ENCODE measurements at regions not wholly inside any gene's neighbourhood (a gene's known extent, or its start where the extent isn't known, plus 50 kb on each side); places are given as distances from the start of the nearest gene placed in this dataset.

- no peak for DNase-seq (ENCODE audit: low spot score)
- in situ Hi-C loops (cut with HindIII; ENCODE audit: extremely low pct_ligation_motif_present, low pct_unique_long_range_greater_than_20kb) = no loop called here
- Histone ChIP-seq H3K36me3 (replicated peaks in 1 of 2; ENCODE audit: control insufficient read depth in 1 of 2, insufficient read depth in 2 of 2, low read length in 2 of 2) (no peaks in the 10 kb centered on the region), H3K79me2 (ENCODE audit: insufficient read depth, low read length) (no peaks in the 10 kb centered on the region), H3K9me3 (ENCODE audit: low read length) (no peaks in the 10 kb centered on the region), H3K4me3 (replicated peaks in 1 of 3; ENCODE audit: insufficient read depth in 1 of 3, low read depth in 2 of 3, low read length in 3 of 3) (no peak overlapping the region), H3K4me1 (ENCODE audit: insufficient read depth, low read length) (no peaks in the 10 kb centered on the region), H3K27ac (ENCODE audit: extremely low read length, insufficient read depth, low read length) (no peak overlapping the region), H3K9ac (ENCODE audit: insufficient read depth, low read depth, low read length) (no peak overlapping the region), H2AFZ (ENCODE audit: low read length) (no peak overlapping the region), H4K20me1 (ENCODE audit: insufficient read depth, low read length) (no peaks in the 10 kb centered on the region), H3K27me3 (ENCODE audit: control insufficient read depth in 1 of 2, insufficient read depth in 2 of 2, low read length in 2 of 2) (no peaks in the 10 kb centered on the region; a peak in 1 of 5 replicates), H3K4me2 (ENCODE audit: low read depth, low read length) (no peak overlapping the region)
- POLR2A ChIA-PET = no interaction called here
- CTCF ChIA-PET (ENCODE audit: low intra/inter-chr PET ratio, low total read pairs) = no interaction called here
- no TSS peak for BruUV-seq (replicated peaks)
- TF ChIP-seq ZFP82 (CRISPR knock-in tag; IDR thresholded peaks at IDR 0.05; ENCODE audit: borderline replicate concordance) = no peak
- no peak for TF ChIP-seq HNRNPK (IDR thresholded peaks at IDR 0.05; ENCODE audit: low read depth, low read length, poor library complexity, severe bottlenecking)
- FAIRE-seq = no peak
- WGBS (ENCODE audit: low lambda C conversion rate) = 7% methylated on average over 2 of the region's 2 CpGs
- ATAC-seq = no peak
- intact Hi-C loops (cut with micrococcal nuclease; ENCODE audit: unreplicated experiment) = no loop called here
Measured at GRCh38 chr18:47679864-47680263, 250.6 kb downstream of the SMAD2 start.

GRCh38 chr18:47677952-47678351, 252.5 kb downstream of the SMAD2 start:
- Histone ChIP-seq H3K79me2 (ENCODE audit: insufficient read depth, low read length) (no peaks in the 10 kb centered on the region), H3K27ac (ENCODE audit: extremely low read length, insufficient read depth, low read length) (no peak overlapping the region), H3K27me3 (ENCODE audit: control insufficient read depth in 1 of 2, insufficient read depth in 2 of 2, low read length in 2 of 2) (no peaks in the 10 kb centered on the region; a peak in 1 of 5 replicates), H3K9me3 (ENCODE audit: low read length) (no peaks in the 10 kb centered on the region), H2AFZ (ENCODE audit: low read length) (no peak overlapping the region), H3K36me3 (replicated peaks in 1 of 2; ENCODE audit: control insufficient read depth in 1 of 2, insufficient read depth in 2 of 2, low read length in 2 of 2) (no peaks in the 10 kb centered on the region), H3K4me3 (replicated peaks in 1 of 3; ENCODE audit: insufficient read depth in 1 of 3, low read depth in 2 of 3, low read length in 3 of 3) (no peak overlapping the region), H3K4me1 (ENCODE audit: insufficient read depth, low read length) (no peaks in the 10 kb centered on the region), H3K4me2 (ENCODE audit: low read depth, low read length) (no peak overlapping the region), H3K9ac (ENCODE audit: insufficient read depth, low read depth, low read length) (no peak overlapping the region), H4K20me1 (ENCODE audit: insufficient read depth, low read length) (no peaks in the 10 kb centered on the region)
- no TSS peak for BruUV-seq (replicated peaks)
- FAIRE-seq = no peak
- WGBS (ENCODE audit: low lambda C conversion rate) = 0% methylated on average over 3 of the region's 3 CpGs
- ChIA-PET POLR2A (no interaction called here), CTCF (ENCODE audit: low intra/inter-chr PET ratio, low total read pairs) (no interaction called here)
- DNase-seq (ENCODE audit: low spot score) = no peak
- no peak for ATAC-seq
- intact Hi-C loops (cut with micrococcal nuclease; ENCODE audit: unreplicated experiment) = no loop called here
- in situ Hi-C loops (cut with HindIII; ENCODE audit: extremely low pct_ligation_motif_present, low pct_unique_long_range_greater_than_20kb) = no loop called here
- TF ChIP-seq ZSCAN5A (CRISPR knock-in tag; IDR thresholded peaks at IDR 0.05; ENCODE audit: borderline replicate concordance) = no peak
- TF ChIP-seq ZNF503 (CRISPR knock-in tag; IDR thresholded peaks at IDR 0.05) = no peak
- TF ChIP-seq RFX5 (IDR thresholded peaks at IDR 0.05; ENCODE audit: low read depth, low read length) = no peak
- no peak for TF ChIP-seq TRAFD1 (CRISPR knock-in tag; IDR thresholded peaks at IDR 0.05; ENCODE audit: borderline replicate concordance)
- TF ChIP-seq FOXA1 (IDR thresholded peaks at IDR 0.05) = no peak
- no peak for TF ChIP-seq FOXA1 (CRISPR knock-in tag; IDR thresholded peaks at IDR 0.05)
- TF ChIP-seq ZKSCAN5 (CRISPR knock-in tag; IDR thresholded peaks at IDR 0.05) = no peak
- no peak for TF ChIP-seq ZNF18 (CRISPR knock-in tag; IDR thresholded peaks at IDR 0.05; ENCODE audit: insufficient replicate concordance)
